Left colon (tissue), 2 donors: ENCODE measurements at regions not wholly inside any gene's neighbourhood (a gene's known extent, or its start where the extent isn't known, plus 50 kb on each side); places are given as distances from the start of the nearest gene placed in this dataset.
A peak's percentile ranks its signal among the peaks of the same experiment; 100 is the strongest.

Experiments used
- ATAC-seq: fragments of 200-7000 bp; cut with Tn5 transposase; one replicate; pipeline ENCODE4 v1.9.1; 2020; ENCODE audit warnings: mild to moderate bottlenecking, moderate library complexity
- DNase-seq, 2 donors: peaks; one replicate each; pipeline ENCODE4 v3.0.0-alpha.2; 2020
- intact Hi-C, 2 donors: fragments of 100-400 bp; cut with DNase I in 1 of 2; cut with micrococcal nuclease in 1 of 2; formaldehyde crosslinking; loops; one replicate each; pipeline versions ENCODE4 v1.11.2 to v1.14.0; 2022; cut with DNase I, micrococcal nuclease
- donor health status: DM: no; HTN: no; CAD: no.
- donor health status: DM: yes; HTN: yes; CAD: no.

GRCh38 chr12:91913124-91913523 is 232.5 kb downstream of the BTG1 start:
- intact Hi-C loops, result no loop called here
- DNase-seq (no peak), ATAC-seq (no peak)

GRCh38 chr12:91912178-91912577 is 233.5 kb downstream of the BTG1 start:
- DNase-seq (no peak), ATAC-seq (peak; percentile 94)
- intact Hi-C loops, result no loop called here

- ATAC-seq (no peak), DNase-seq (no peak)
- intact Hi-C loops, result no loop called here
Measured at GRCh38 chr12:91910871-91911388, 234.7 kb downstream of the BTG1 start.

- intact Hi-C loops, result no loop called here
Measured at GRCh38 chr12:91902860-91903683, 242.6 kb downstream of the BTG1 start.

GRCh38 chr12:91901381-91902074 is 244.1 kb downstream of the BTG1 start:
- ATAC-seq (peak; percentile 57), DNase-seq (no peak)
- intact Hi-C loops, result no loop called here

More at GRCh38 chr12:91902860-91903683, 242.6 kb downstream of the BTG1 start:
- no peak for DNase-seq
- no peak for ATAC-seq

- DNase-seq (no peak), ATAC-seq (no peak)
- intact Hi-C loops, result no loop called here
Measured at GRCh38 chr12:91900971-91901370, 244.7 kb downstream of the BTG1 start.

- ATAC-seq (peak; percentile 94), DNase-seq (no peak)
- intact Hi-C loops, result no loop called here
Measured at GRCh38 chr12:91899056-91899455, 246.6 kb downstream of the BTG1 start.

- no peak for DNase-seq
- ATAC-seq, result no peak
- intact Hi-C loops, result no loop called here
Measured at GRCh38 chr12:91897025-91897515, 248.6 kb downstream of the BTG1 start.

- ATAC-seq, result no peak
- no peak for DNase-seq
- intact Hi-C loops, result no loop called here
Measured at GRCh38 chr12:91896286-91897024, 249.2 kb downstream of the BTG1 start.

GRCh38 chr12:91894911-91895310 is 250.7 kb downstream of the BTG1 start:
- no peak for ATAC-seq
- intact Hi-C loops, result no loop called here
- no peak for DNase-seq

- ATAC-seq (no peak), DNase-seq (no peak)
- intact Hi-C loops, result no loop called here
Measured at GRCh38 chr12:91893476-91893875, 252.2 kb downstream of the BTG1 start.

GRCh38 chr12:91892081-91892855 is 253.4 kb downstream of the BTG1 start:
- intact Hi-C loops, result no loop called here

GRCh38 chr12:91890742-91891141 is 254.9 kb downstream of the BTG1 start:
- no peak for ATAC-seq
- DNase-seq, result no peak
- intact Hi-C loops, result no loop called here

More at GRCh38 chr12:91892081-91892855, 253.4 kb downstream of the BTG1 start:
- DNase-seq (no peak), ATAC-seq (no peak)

- intact Hi-C loops, result no loop called here
- DNase-seq (no peak), ATAC-seq (no peak)
Measured at GRCh38 chr12:91889910-91890309, 255.7 kb downstream of the BTG1 start.

- DNase-seq, result no peak
- intact Hi-C loops, result no loop called here
- no peak for ATAC-seq
Measured at GRCh38 chr12:91889059-91889458, 256.6 kb downstream of the BTG1 start.

- intact Hi-C loops, result no loop called here
- ATAC-seq (no peak), DNase-seq (no peak)
Measured at GRCh38 chr12:91887957-91888356, 257.7 kb downstream of the BTG1 start.

GRCh38 chr12:91885851-91886731 is 259.6 kb downstream of the BTG1 start:
- ATAC-seq, result no peak
- DNase-seq, result no peak
- intact Hi-C loops, result no loop called here

GRCh38 chr12:91884230-91884629 is 261.4 kb downstream of the BTG1 start:
- intact Hi-C loops, result no loop called here
- DNase-seq (no peak), ATAC-seq (no peak)
